HEK293 (cell line): ENCODE measurements at regions not wholly inside any gene's neighbourhood (a gene's known extent, or its start where the extent isn't known, plus 50 kb on each side); places are given as distances from the start of the nearest gene placed in this dataset.

Source experiments
- OSR2 ChIP-seq: fragments of 450-650 bp; formaldehyde crosslinking; IDR thresholded peaks from 2 replicates; pipeline ENCODE4 v1.5.1; 2016; ENCODE audit warnings: missing biosample characterization, missing genetic modification characterization
- REPIN1 ChIP-seq: fragments of 450-650 bp; formaldehyde crosslinking; IDR thresholded peaks from 2 replicates; pipeline ENCODE4 v1.5.1; 2017; ENCODE audit warnings: missing biosample characterization, missing genetic modification characterization, low read depth
- ZBTB1 ChIP-seq: fragments of 450-650 bp; formaldehyde crosslinking; IDR thresholded peaks from 2 replicates; pipeline ENCODE4 v1.5.1; 2016; ENCODE audit warnings: missing biosample characterization, missing genetic modification characterization
- ZNF23 ChIP-seq: fragments of 450-650 bp; formaldehyde crosslinking; IDR thresholded peaks from 2 replicates; pipeline ENCODE4 v1.5.1; 2016; ENCODE audit warnings: missing biosample characterization, missing genetic modification characterization, borderline replicate concordance
- ZNF394 ChIP-seq: fragments of 450-650 bp; formaldehyde crosslinking; IDR thresholded peaks from 2 replicates; pipeline ENCODE4 v1.5.1; 2016; ENCODE audit warnings: missing biosample characterization, missing genetic modification characterization, mild to moderate bottlenecking, moderate library complexity, borderline replicate concordance
- ZSCAN16 ChIP-seq: fragments of 450-650 bp; formaldehyde crosslinking; IDR thresholded peaks from 2 replicates; pipeline ENCODE4 v1.5.1; 2016; ENCODE audit warnings: missing biosample characterization, missing genetic modification characterization
- TF ChIP-seq, protein P1 (sequence below): fragments of 450-650 bp; formaldehyde crosslinking; IDR thresholded peaks from 2 replicates; pipeline ENCODE4 v1.5.1; 2016; ENCODE audit warnings: missing biosample characterization, missing genetic modification characterization
- TF ChIP-seq, protein P2 (sequence below): fragments of 450-650 bp; formaldehyde crosslinking; IDR thresholded peaks from 2 replicates; pipeline ENCODE4 v1.5.1; 2017; ENCODE audit warnings: missing biosample characterization, mild to moderate bottlenecking, missing genetic modification characterization, moderate library complexity

DNA sequence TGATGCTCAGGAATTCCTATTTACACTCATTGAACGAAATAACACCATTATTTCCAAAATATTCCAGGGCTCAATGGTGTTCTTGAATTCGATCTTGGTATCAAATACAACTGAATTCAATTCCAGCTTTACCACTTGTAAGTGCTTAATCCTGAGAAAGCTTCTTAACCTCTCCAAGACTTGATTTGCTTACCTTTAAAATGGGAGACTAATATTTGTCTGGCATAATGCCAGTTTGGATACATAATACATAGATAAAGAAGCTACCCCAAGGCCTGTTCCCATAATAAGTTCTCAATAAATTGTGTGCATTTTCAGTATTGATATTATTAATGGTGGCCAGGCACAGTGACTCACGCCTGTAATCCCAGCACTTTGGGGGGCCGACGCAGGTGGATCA is 368.9 kb upstream of the MAF start:
- TF ChIP-seq ZNF23 (tag by site-specific recombination) (no peak), ZNF394 (tag by site-specific recombination) (no peak), REPIN1 (tag by site-specific recombination) (no peak), ZBTB1 (tag by site-specific recombination) (no peak), OSR2 (tag by site-specific recombination) (no peak), ZSCAN16 (no peak)
- TF ChIP-seq, protein P1, sequence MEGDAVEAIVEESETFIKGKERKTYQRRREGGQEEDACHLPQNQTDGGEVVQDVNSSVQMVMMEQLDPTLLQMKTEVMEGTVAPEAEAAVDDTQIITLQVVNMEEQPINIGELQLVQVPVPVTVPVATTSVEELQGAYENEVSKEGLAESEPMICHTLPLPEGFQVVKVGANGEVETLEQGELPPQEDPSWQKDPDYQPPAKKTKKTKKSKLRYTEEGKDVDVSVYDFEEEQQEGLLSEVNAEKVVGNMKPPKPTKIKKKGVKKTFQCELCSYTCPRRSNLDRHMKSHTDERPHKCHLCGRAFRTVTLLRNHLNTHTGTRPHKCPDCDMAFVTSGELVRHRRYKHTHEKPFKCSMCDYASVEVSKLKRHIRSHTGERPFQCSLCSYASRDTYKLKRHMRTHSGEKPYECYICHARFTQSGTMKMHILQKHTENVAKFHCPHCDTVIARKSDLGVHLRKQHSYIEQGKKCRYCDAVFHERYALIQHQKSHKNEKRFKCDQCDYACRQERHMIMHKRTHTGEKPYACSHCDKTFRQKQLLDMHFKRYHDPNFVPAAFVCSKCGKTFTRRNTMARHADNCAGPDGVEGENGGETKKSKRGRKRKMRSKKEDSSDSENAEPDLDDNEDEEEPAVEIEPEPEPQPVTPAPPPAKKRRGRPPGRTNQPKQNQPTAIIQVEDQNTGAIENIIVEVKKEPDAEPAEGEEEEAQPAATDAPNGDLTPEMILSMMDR (tag by site-specific recombination): no peak
- TF ChIP-seq, protein P2, sequence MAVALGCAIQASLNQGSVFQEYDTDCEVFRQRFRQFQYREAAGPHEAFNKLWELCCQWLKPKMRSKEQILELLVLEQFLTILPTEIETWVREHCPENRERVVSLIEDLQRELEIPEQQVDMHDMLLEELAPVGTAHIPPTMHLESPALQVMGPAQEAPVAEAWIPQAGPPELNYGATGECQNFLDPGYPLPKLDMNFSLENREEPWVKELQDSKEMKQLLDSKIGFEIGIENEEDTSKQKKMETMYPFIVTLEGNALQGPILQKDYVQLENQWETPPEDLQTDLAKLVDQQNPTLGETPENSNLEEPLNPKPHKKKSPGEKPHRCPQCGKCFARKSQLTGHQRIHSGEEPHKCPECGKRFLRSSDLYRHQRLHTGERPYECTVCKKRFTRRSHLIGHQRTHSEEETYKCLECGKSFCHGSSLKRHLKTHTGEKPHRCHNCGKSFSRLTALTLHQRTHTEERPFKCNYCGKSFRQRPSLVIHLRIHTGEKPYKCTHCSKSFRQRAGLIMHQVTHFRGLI: no peak
